Esophagus squamous epithelium (tissue), 5 donors: ENCODE measurements at regions not wholly inside any gene's neighbourhood (a gene's known extent, or its start where the extent isn't known, plus 50 kb on each side); places are given as distances from the start of the nearest gene placed in this dataset.
"Not testable (repeated sequence)": the region's sequence is repeated elsewhere in the genome, so short reads cannot be mapped to it uniquely, and the experiment has no call there.

Experiments used
- DNase-seq: peaks from one replicate; lab custom pipeline; 2025; lab: John Stamatoyannopoulos, UW
- H3K27ac ChIP-seq, 4 donors: fragments of 200-600 bp; sonication (generic); one replicate each; pipeline ENCODE4 v1.5.1; 2016 to 2019; ENCODE audit warnings: mild to moderate bottlenecking in 1 of 4
- H3K27me3 ChIP-seq, 4 donors: fragments of 200-600 bp; sonication (generic); 1 replicate in 3 of 4; 2 replicates in 1 of 4; pipeline versions ENCODE4 v1.5.1 to v1.6.0; 2017 to 2021; ENCODE audit warnings: antibody characterized with exemption in 1 of 4
- H3K36me3 ChIP-seq, 3 donors: fragments of 200-600 bp; sonication (generic); one replicate each; pipeline ENCODE4 v1.5.1; 2016 to 2019
- H3K4me1 ChIP-seq, 3 donors: fragments of 200-600 bp; sonication (generic); one replicate each; pipeline ENCODE4 v1.5.1; 2017 to 2019
- H3K4me3 ChIP-seq, 4 donors: fragments of 200-600 bp; sonication (generic); 1 replicate in 3 of 4; 2 replicates in 1 of 4; pipeline ENCODE4 v1.5.1; 2016 to 2019; ENCODE audit warnings: mild to moderate bottlenecking in 2 of 4, moderate library complexity in 1 of 4
- H3K9me3 ChIP-seq, 3 donors: fragments of 200-600 bp; sonication (generic); one replicate each; pipeline ENCODE4 v1.5.1; 2016 to 2019
- CTCF ChIP-seq, 6 experiments: fragments of 450-650 bp in 4 of 6; fragments of 200-600 bp in 2 of 6; sonication (generic) in 2 of 6; IDR thresholded peaks; one replicate each; pipeline ENCODE4 v1.5.1; 2016 to 2019; ENCODE audit warnings: antibody characterized with exemption in 6 of 6, mild to moderate bottlenecking in 4 of 6, moderate library complexity in 4 of 6
- POLR2A ChIP-seq, 4 donors: fragments of 450-650 bp; IDR thresholded peaks; one replicate each; pipeline ENCODE4 v1.6.1; 2017; ENCODE audit warnings: antibody characterized with exemption in 4 of 4, mild to moderate bottlenecking in 4 of 4, moderate library complexity in 3 of 4
- WGBS, 2 donors: methylation state at CpG; one replicate each; pipeline ENCODE4 v1.1.5; 2018; 5-methylcytosine and 5-hydroxymethylcytosine counted together
- intact Hi-C: fragments of 100-400 bp; cut with DNase I; formaldehyde crosslinking; loops from one replicate; pipeline ENCODE4 v1.15.0; 2022
- donor health status: DM: yes; HTN: yes; CAD: no.

- no peak for TF ChIP-seq POLR2A (IDR thresholded peaks at IDR 0.05)
- no peak for TF ChIP-seq CTCF (IDR thresholded peaks at IDR 0.05)
- Histone ChIP-seq H3K27ac (no peak overlapping the region), H3K27me3 (no peaks in the 10 kb centered on the region), H3K36me3 (no peaks in the 10 kb centered on the region), H3K9me3 (no peaks in the 10 kb centered on the region), H3K4me3 (no peak overlapping the region), H3K4me1 (no peaks in the 10 kb centered on the region)
- intact Hi-C loops: no loop called here
- WGBS, 2 donors: 87% methylated on average over 9 to 10 of the region's 19 CpGs
- DNase-seq: no peak
Measured at GRCh38 chr18:35904389-35905037, 68.0 kb upstream of the RMP24 start.

- TF ChIP-seq CTCF (IDR thresholded peaks at IDR 0.05) (no peak), POLR2A (IDR thresholded peaks at IDR 0.05) (no peak)
- H3K36me3 ChIP-seq: no peaks in the 10 kb centered on the region
- no peaks in the 10 kb centered on the region for H3K4me1 ChIP-seq
- intact Hi-C loops: no loop called here
- no peak overlapping the region for H3K4me3 ChIP-seq
- no peaks in the 10 kb centered on the region for H3K27me3 ChIP-seq
- H3K27ac ChIP-seq: no peak overlapping the region
- 84 to 90% methylated on average over 10 of the region's 10 CpGs for WGBS, 2 donors
- DNase-seq: no peak
- no peaks in the 10 kb centered on the region for H3K9me3 ChIP-seq
Measured at GRCh38 chr18:35905436-35905835, 67.0 kb upstream of the RMP24 start.

DNA sequence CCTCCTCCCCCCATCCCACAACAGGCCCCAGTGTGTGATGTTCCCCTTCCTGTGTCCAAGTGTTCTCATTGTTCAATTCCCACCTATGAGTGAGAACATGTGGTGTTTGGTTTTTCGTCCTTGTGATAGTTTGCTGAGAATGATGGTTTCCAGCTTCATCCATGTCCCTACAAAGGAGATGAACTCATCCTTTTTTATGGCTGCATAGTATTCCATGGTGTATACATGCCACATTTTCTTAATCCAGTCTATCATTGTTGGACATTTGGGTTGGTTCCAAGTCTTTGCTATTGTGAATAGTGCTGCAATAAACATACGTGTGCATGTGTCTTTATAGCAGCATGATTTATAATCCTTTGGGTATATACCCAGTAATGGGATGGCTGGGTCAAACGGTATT is 66.2 kb upstream of the RMP24 start:
- H3K27me3 ChIP-seq, H3K27ac ChIP-seq, H3K9me3 ChIP-seq, H3K4me1 ChIP-seq, H3K36me3 ChIP-seq, DNase-seq, H3K4me3 ChIP-seq, intact Hi-C loops: not testable (repeated sequence)
- 100% methylated on average over 1 of the region's 3 CpGs for WGBS, 2 donors

- H3K4me3 ChIP-seq: no peak overlapping the region
- DNase-seq: no peak
- no peaks in the 10 kb centered on the region for H3K9me3 ChIP-seq
- no peaks in the 10 kb centered on the region for H3K36me3 ChIP-seq
- no peaks in the 10 kb centered on the region for H3K27me3 ChIP-seq
- intact Hi-C loops: no loop called here
- H3K4me1 ChIP-seq: no peaks in the 10 kb centered on the region
- H3K27ac ChIP-seq: no peak overlapping the region
- TF ChIP-seq CTCF (IDR thresholded peaks at IDR 0.05) (no peak), POLR2A (IDR thresholded peaks at IDR 0.05) (no peak)
Measured at GRCh38 chr18:35910327-35910726, 62.2 kb upstream of the RMP24 start.

GRCh38 chr18:35912332-35912731 is 60.1 kb upstream of the RMP24 start:
- 37 to 49% methylated on average over 6 of the region's 6 CpGs for WGBS, 2 donors
- no peak for DNase-seq
- Histone ChIP-seq H3K4me1 (no peaks in the 10 kb centered on the region), H3K27ac (no peak overlapping the region), H3K4me3 (no peak overlapping the region), H3K9me3 (no peaks in the 10 kb centered on the region), H3K27me3 (no peaks in the 10 kb centered on the region), H3K36me3 (no peaks in the 10 kb centered on the region)
- no peak for TF ChIP-seq CTCF (IDR thresholded peaks at IDR 0.05)
- no peak for TF ChIP-seq POLR2A (IDR thresholded peaks at IDR 0.05)
- intact Hi-C loops: no loop called here

DNA sequence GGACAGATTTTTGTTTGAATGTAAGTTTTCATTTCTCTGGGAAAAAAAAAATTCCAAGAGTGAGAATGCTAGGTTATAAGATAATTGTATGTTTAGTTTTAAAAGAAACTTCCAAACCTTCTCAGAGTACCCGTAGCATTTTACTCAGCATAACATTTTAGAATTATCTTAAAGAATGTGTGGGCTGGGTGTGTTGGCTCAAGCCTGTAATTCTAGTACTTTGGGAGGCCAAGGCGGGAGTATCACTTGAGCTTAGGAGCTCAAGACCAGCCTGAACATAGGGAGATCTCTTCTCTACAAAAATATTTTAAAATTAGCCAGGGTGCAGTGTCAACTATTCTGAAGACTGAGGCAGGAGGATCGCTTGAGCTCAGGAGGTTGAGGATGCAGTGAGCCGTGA is 57.4 kb upstream of the RMP24 start:
- Histone ChIP-seq H3K27me3 (no peaks in the 10 kb centered on the region), H3K36me3 (no peaks in the 10 kb centered on the region), H3K9me3 (no peaks in the 10 kb centered on the region), H3K27ac (no peak overlapping the region), H3K4me1 (no peaks in the 10 kb centered on the region), H3K4me3 (no peak overlapping the region)
- TF ChIP-seq CTCF (IDR thresholded peaks at IDR 0.05) (no peak), POLR2A (IDR thresholded peaks at IDR 0.05) (no peak)
- no peak for DNase-seq
- WGBS, 2 donors: 79 to 83% methylated on average over 4 of the region's 4 CpGs
- intact Hi-C loops: no loop called here
